Cardiac fibroblast (primary cell): ENCODE measurements at regions not wholly inside any gene's neighbourhood (a gene's known extent, or its start where the extent isn't known, plus 50 kb on each side); places are given as distances from the start of the nearest gene placed in this dataset.

Experiments
- DNase-seq, 2 donors: peaks; one replicate each; pipeline versions ENCODE4 v3.0.0 to v3.0.0-alpha.2; 2010; ENCODE audit warnings: low read depth in 2 of 2
- H3K4me3 ChIP-seq, 2 donors: replicated peaks in 1 of 2; 1 replicate in 1 of 2; 2 replicates in 1 of 2; pipeline ENCODE4 v1.5.1; 2011; ENCODE audit warnings: low read depth in 2 of 2, low read length in 2 of 2, mild to moderate bottlenecking in 2 of 2, moderate library complexity in 1 of 2
- CTCF ChIP-seq: IDR thresholded peaks from one replicate; pipeline ENCODE4 v1.5.1; 2011; ENCODE audit warnings: low read depth, mild to moderate bottlenecking, low read length, inconsistent platforms

GRCh38 chr2:16123856-16124780 lies 183.8 kb downstream of the MYCN start:
- DNase-seq = no peak
- TF ChIP-seq CTCF = no peak

DNA sequence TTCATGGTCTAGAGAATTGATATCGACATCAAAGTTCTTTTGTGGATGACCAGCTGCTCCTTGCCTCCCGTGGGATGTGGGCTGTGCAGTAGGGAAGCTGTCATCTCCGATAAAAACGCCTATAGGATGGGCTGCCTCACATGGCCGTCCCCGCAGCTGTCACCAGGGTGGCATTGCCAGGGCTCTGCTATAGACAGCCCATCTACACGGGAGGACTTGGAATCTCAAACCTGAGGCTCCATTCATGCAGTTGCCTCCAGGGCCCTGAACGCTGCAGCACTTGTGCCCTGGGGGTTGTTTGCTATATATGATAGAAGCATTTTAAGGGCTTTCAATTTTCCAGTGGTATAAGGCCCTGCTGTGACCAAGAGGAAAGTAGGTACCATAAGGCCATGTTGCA lies 183.1 kb downstream of the MYCN start:
- H3K4me3 ChIP-seq = no peak overlapping the region
- TF ChIP-seq CTCF = no peak
- no peak for DNase-seq

More at GRCh38 chr2:16123856-16124780, 183.8 kb downstream of the MYCN start:
- H3K4me3 ChIP-seq = no peak overlapping the region

- no peak for DNase-seq
- TF ChIP-seq CTCF = no peak
- H3K4me3 ChIP-seq = no peak overlapping the region
Measured at GRCh38 chr2:16122556-16122955, 182.2 kb downstream of the MYCN start.

DNA sequence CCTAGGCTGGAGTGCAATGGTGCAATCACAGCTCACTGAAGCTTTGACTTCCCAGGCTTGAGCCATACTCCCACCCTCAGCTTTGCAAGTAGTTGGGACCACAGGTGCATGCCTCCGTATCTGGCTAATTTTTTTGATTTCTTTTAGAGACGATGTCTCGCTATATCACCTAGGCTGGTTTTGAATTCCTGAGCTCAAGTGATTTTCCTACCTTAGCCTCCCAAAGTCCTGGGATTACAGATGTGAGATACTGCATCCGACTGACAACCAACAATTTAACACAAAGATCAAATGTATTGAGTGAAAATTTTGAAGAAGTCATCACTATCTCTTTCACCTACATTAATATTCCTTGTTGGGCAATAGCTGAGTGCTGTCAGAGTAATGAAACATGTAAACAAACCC lies 181.6 kb downstream of the MYCN start:
- DNase-seq = no peak
- no peak for TF ChIP-seq CTCF
- H3K4me3 ChIP-seq = no peak overlapping the region

DNA sequence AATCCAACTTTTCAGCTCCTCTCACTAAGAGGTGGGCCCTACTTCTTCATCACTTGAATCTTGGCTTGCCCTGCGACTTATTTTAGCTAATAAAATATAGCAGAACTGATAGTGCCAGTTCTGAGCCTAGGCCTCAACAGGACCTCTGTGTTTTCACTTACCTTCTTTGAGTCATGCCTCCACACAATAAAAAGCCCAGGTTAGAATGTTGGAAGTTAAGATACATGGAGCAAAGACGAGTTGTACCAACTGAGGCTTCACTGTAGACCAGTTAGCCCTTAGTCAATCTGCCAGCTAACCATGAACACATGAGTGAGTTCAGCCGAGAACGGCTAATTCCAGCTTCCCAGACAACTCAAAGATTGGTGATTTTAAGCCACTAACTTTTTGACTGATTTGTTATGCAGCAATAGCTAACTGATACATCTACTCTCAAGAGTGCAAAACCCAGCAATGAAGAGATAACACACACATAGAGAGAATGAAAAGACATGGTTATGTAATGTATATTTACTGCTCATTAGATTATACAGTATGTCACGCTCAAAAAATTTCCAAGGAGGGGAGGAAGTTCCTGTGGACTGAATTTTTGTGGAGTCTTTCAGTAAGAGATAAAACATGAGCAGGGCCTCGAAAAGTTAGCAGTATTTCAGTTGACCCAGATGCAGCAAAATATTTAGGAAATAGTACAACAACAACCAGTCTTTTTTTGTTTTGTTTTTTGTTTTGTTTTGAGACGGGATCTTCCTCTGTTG lies 181.1 kb downstream of the MYCN start:
- no peak for TF ChIP-seq CTCF
- H3K4me3 ChIP-seq = no peak overlapping the region
- DNase-seq = no peak

DNA sequence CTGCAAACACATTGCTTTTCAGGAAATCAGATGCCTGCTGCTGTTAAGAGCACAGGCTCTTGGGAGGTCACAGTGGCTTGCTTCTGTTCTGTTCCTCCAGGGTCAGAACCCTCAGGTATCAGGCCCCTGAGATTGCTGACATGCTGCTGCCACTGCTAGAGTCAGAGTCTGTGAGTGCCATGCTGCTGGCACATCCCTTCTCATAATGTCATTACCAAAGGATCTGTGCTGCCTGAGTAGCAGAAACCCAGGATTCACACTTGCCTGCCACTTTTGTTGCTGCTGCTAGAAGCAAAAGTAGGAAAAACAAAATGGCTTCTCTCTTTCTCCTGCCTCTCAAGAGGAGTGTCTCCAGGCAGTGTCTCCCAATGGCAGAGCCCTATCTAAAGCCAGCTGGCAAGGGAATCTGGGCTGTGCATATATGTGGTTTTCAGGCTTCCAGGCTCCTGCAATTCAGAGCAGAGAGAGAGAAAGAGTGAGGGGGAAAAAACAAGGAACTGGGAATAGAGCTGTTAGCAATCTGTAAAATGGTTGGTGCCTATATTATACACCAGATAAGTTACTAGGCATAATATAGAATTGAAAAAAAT lies 180.3 kb downstream of the MYCN start:
- TF ChIP-seq CTCF = no peak
- no peak overlapping the region for H3K4me3 ChIP-seq
- no peak for DNase-seq
